ENCODE measurements at regions not wholly inside any gene's neighbourhood (a gene's known extent, or its start where the extent isn't known, plus 50 kb on each side); places are given as distances from the start of the nearest gene placed in this dataset.

- H2AK5ac ChIP-seq (ENCODE audit: insufficient read length, low read length) = no peak overlapping the region
- no peak overlapping the region for H3K27ac ChIP-seq (ENCODE audit: insufficient read length, low read depth, low read length)
- no peak overlapping the region for H2BK20ac ChIP-seq (ENCODE audit: low read depth, low read length, poor library complexity, severe bottlenecking)
- no peaks in the 10 kb centered on the region for H3K27me3 Mint-ChIP-seq (ENCODE audit: low read depth)
- H3K23me2 ChIP-seq (ENCODE audit: insufficient read length, low read depth, low read length, poor library complexity, severe bottlenecking) = no peaks in the 10 kb centered on the region
- peak; percentile 43 for DNase-seq
- no peaks in the 10 kb centered on the region for H4K20me1 ChIP-seq (ENCODE audit: control insufficient read depth, insufficient read depth, insufficient read length)
- H3K4me3 Mint-ChIP-seq = no peak overlapping the region
- no peaks in the 10 kb centered on the region for H3K79me2 ChIP-seq (ENCODE audit: insufficient read depth, low read length)
- no peak overlapping the region for H3K23ac ChIP-seq (ENCODE audit: insufficient read length, low read depth, low read length)
- WGBS (ENCODE audit: extremely low coverage, insufficient read length, low lambda C conversion rate) = no CpG with 5 or more reads among the region's 8 CpGs
- no peak overlapping the region for H4K91ac ChIP-seq (ENCODE audit: insufficient read length, low read depth, low read length)
- no peaks in the 10 kb centered on the region for H3K36me3 Mint-ChIP-seq (ENCODE audit: insufficient read depth in 1 of 3, low read depth in 3 of 3)
- H4K8ac ChIP-seq (replicated peaks; ENCODE audit: insufficient read length, low read depth, low read length) = no peak overlapping the region
- no peaks in the 10 kb centered on the region for H3K27me3 ChIP-seq (ENCODE audit: insufficient read depth, low read length)
- H3K4me2 ChIP-seq (ENCODE audit: insufficient read depth, insufficient read length, low read length) = no peak overlapping the region
- no peak overlapping the region for H2AFZ ChIP-seq (ENCODE audit: low read length)
- no peak overlapping the region for H2BK15ac ChIP-seq (ENCODE audit: low read depth, low read length)
- H3K14ac ChIP-seq (ENCODE audit: insufficient read depth, low read length) = no peak overlapping the region
- no peak overlapping the region for H4K5ac ChIP-seq (ENCODE audit: insufficient read length, low read depth, low read length)
- no peak overlapping the region for H2BK120ac ChIP-seq (ENCODE audit: low read depth, low read length, poor library complexity, severe bottlenecking)
- H3K79me1 ChIP-seq (ENCODE audit: insufficient read depth, low read depth, low read length, poor library complexity, severe bottlenecking) = no peaks in the 10 kb centered on the region
- no peaks in the 10 kb centered on the region for H3K4me1 ChIP-seq (ENCODE audit: insufficient read depth, low read length)
- H3K9ac ChIP-seq (ENCODE audit: extremely low read depth, insufficient read length, low read length) = no peak overlapping the region
- peak; percentile 31; the same call in 1 of the 3 replicates for TF ChIP-seq CTCF (conservative IDR thresholded peaks at IDR 0.05)
- H3K4me1 Mint-ChIP-seq = peaks cover 0 to 2% of the 10 kb centered on the region in 2 experiments; a peak in 2 of 4 replicates
- no peak overlapping the region for H3T11ph ChIP-seq (ENCODE audit: low read length)
- no peak overlapping the region for H2BK12ac ChIP-seq (ENCODE audit: insufficient read length, low read depth, low read length)
- H3K27ac Mint-ChIP-seq = peak overlapping the region in 1 of 3 experiments; percentile 61; a peak in 3 of 7 replicates
- H3K4ac ChIP-seq (ENCODE audit: low read depth, low read length) = no peak overlapping the region
- no peak overlapping the region for H3K56ac ChIP-seq (ENCODE audit: insufficient read length, low read depth, low read length)
- H3K9me3 ChIP-seq (ENCODE audit: control insufficient read depth, low read depth, low read length) = no peaks in the 10 kb centered on the region
- no peak overlapping the region for H3K18ac ChIP-seq (ENCODE audit: insufficient read length, low read depth, low read length)
- no peak overlapping the region for H2BK5ac ChIP-seq (ENCODE audit: insufficient read length, low read length)
- H3K9me3 Mint-ChIP-seq = no peaks in the 10 kb centered on the region
These were observed 545.1 kb upstream of the ATP2B1 start for GRCh38 chr12:90253674-90254181.

Measured in H9 (cell line).